22Rv1 (cell line): ENCODE measurements at regions not wholly inside any gene's neighbourhood (a gene's known extent, or its start where the extent isn't known, plus 50 kb on each side); places are given as distances from the start of the nearest gene placed in this dataset.

ENCODE experiments used
- H3K27ac ChIP-seq: fragments of 450-650 bp; 2 replicates; pipeline ENCODE4 v1.5.1; 2017
- ZFX ChIP-seq: fragments of 450-650 bp; IDR thresholded peaks from 2 replicates; pipeline ENCODE4 v1.6.1; 2017; ENCODE audit warnings: antibody characterized with exemption, borderline replicate concordance
- TF ChIP-seq, protein P1 (sequence below): fragments of 450-650 bp; IDR thresholded peaks from 2 replicates; pipeline ENCODE4 v1.5.1; 2017; ENCODE audit warnings: mild to moderate bottlenecking

DNA sequence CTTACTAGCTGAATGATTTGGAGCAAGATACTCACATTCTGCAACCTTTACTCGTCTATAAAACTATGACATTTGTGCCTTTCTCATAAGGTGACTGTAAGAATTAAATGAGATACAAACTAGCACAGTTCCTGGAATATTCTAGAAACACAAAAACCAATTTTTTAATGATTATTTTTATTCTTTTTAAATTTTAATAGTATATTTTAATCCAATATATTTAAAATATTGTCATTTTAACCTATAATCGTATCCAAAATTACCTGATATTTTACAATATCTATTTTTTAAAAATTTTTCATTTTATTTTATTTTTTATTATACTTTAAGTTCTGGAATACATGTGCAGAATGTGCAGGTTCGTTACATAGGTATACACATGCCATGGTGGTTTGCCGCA, 238.1 kb downstream of the OLFM4 start:
- no peak overlapping the region for H3K27ac ChIP-seq
- TF ChIP-seq, protein P1, sequence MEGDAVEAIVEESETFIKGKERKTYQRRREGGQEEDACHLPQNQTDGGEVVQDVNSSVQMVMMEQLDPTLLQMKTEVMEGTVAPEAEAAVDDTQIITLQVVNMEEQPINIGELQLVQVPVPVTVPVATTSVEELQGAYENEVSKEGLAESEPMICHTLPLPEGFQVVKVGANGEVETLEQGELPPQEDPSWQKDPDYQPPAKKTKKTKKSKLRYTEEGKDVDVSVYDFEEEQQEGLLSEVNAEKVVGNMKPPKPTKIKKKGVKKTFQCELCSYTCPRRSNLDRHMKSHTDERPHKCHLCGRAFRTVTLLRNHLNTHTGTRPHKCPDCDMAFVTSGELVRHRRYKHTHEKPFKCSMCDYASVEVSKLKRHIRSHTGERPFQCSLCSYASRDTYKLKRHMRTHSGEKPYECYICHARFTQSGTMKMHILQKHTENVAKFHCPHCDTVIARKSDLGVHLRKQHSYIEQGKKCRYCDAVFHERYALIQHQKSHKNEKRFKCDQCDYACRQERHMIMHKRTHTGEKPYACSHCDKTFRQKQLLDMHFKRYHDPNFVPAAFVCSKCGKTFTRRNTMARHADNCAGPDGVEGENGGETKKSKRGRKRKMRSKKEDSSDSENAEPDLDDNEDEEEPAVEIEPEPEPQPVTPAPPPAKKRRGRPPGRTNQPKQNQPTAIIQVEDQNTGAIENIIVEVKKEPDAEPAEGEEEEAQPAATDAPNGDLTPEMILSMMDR: no peak
- TF ChIP-seq ZFX: no peak

DNA sequence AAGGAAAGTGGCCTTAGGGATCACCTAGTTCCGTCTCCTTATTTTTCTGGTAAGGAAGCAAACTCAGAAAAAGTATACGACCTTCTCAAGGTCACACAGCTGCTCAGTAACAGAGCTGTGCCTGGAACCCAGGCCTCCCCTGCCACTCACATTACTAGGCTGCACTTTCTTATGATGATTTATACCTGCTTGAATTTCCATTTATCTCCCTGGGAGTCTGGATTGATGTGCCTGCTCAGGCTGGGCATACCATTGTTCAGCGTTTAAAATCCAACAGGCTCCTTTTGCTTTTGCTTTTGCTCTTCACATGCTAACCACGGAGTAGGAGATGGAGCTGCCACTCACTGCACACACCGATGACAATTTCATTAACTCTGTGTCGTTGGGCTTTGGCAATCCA, 241.0 kb downstream of the OLFM4 start:
- no peak overlapping the region for H3K27ac ChIP-seq
- TF ChIP-seq ZFX: no peak
- TF ChIP-seq, protein P1: no peak

DNA sequence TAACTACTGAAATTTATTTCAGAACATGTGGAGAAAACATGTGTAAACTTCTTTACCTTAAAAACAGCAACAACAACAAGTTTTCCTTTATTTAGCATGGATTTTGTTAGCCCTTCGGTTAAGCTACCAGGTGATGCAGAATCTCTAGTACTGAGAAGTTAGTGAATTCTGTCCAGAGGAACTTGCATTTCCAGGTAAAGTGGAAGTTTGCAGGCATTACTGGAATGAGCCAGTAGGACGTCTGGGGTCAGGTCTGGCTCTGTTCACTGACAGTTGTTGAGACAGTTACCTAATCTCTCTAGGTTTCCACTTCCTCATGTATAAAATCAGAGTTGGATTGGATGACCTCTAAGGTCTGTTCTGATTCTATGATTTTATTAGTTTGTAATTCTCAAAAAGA, 244.3 kb downstream of the OLFM4 start:
- H3K27ac ChIP-seq: no peak overlapping the region
- no peak for TF ChIP-seq ZFX
- TF ChIP-seq, protein P1: no peak

DNA sequence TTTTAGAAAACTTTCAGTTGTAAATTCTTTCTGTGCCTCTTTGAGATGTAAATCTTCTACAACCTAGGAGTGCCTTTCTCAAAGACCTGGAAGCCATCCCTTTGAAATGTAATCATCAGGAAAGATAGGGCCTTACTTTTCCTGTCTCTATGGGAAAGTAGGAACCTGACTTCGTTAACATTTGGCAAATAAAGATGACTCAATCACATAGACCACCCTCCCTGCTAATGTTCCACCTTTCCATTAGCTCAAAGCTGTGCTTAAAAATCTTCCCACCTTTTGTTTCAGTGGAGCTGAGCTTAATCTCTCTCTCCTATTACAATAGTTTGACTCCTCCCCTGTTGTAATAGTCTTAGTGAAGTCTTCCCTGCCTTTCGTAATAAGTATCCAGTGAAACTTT, 247.7 kb downstream of the OLFM4 start:
- no peak overlapping the region for H3K27ac ChIP-seq
- TF ChIP-seq, protein P1: no peak
- TF ChIP-seq ZFX: no peak

DNA sequence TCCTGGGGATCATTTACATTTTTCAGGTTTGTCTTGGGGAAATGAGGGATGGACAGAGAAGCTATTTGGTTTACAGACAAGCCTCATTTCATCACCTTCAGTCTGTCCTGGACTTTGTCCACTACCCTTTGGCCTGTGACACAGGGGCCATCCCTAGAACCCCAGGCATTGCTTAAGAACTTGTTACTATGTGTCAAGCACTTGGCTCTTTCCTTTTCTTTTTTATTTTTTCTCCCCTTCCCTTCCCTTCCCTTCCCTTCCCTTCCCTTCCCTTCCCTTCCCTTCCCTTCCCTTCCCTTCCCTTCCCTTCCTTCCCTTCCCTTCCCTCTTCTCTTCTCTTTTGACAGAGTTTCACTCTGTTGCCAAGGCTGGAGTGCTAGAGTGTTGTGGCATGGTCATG, 253.1 kb downstream of the OLFM4 start:
- H3K27ac ChIP-seq: no peak overlapping the region
- TF ChIP-seq, protein P1: no peak
- TF ChIP-seq ZFX: no peak

DNA sequence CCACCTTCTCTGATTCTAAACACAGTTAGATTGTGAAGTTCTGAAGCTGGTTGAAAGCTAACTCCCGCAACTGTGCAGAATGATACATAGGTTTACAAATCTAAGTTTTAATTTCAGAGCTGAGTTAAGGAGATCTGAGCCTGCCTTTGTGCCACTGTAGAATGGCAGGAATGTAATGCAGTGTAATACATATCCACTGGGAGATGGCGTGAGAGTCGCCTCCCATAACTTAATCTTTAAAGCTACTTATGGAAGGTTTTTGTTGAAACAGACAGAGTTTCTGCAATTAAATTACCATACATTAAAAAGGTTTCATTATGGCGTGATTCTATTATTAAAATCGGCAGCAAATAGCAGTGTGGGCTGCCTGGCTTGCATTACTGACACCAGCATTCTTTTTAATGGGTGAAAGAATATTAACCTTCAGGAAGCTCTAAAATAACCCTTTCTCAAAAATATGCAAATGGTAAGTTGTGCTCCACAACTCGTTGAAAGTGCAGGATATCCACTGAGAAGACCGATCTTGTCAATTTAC, 257.4 kb downstream of the OLFM4 start:
- TF ChIP-seq, protein P1: no peak
- no peak for TF ChIP-seq ZFX
- H3K27ac ChIP-seq: no peak overlapping the region

DNA sequence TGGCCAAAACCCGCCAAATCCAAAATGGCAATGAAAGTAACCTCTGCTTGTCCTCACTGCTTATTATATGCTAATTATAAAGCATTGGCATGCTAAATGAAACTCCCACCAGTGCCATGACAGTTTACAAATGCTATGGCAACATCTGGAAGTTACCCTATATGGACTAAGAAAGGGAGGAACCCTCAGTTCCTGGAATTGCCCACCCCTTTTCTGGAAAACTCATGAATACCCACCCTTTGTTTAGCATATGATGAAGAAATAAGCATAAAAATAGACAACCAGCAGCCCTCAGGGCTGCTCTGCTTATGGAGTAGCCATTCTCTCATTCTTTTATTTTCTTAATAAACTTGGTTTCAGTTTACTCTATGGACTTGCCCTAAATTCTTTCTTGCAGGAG, 269.8 kb downstream of the OLFM4 start:
- no peak overlapping the region for H3K27ac ChIP-seq

More for the DNA sequence above, 269.8 kb downstream of the OLFM4 start:
- TF ChIP-seq, protein P1: no peak
- no peak for TF ChIP-seq ZFX
